GM12874 (cell line): ENCODE measurements at regions not wholly inside any gene's neighbourhood (a gene's known extent, or its start where the extent isn't known, plus 50 kb on each side); places are given as distances from the start of the nearest gene placed in this dataset.

Experiments used
- CTCF ChIP-seq: IDR thresholded peaks from 2 replicates; pipeline ENCODE4 v1.5.1; 2011; ENCODE audit warnings: low read depth, mild to moderate bottlenecking, control low read depth, low read length, moderate library complexity; ENCODE audit not compliant: insufficient read depth

DNA sequence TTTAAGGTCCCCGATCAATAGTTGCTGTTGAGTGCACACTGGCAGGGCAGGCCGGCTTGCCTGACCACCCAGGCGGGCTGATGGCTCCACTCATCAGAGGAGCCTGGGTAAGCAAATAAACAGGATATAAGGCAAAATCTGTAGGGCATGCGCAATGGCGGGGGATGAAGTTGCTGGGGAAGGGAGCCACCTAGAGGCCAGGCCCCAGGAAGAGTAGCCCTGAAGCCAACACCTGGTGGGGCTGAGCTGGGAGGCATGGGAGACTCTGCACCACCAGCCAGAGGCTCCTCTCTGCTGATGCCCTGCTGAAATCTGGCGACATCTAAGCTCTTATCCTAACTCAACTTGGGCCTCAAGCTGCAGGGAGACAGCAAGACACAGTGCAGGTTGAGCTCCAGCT is 324.3 kb downstream of the ZNF536 start:
- 0 out of 2 replicates have a peak, but pooled peaks have one; percentile 16 for TF ChIP-seq CTCF

- TF ChIP-seq CTCF = 0 out of 2 replicates have a peak, but pooled peaks have one; percentile 9
These were observed 323.1 kb downstream of the ZNF536 start for GRCh38 chr19:30695171-30695875.

DNA sequence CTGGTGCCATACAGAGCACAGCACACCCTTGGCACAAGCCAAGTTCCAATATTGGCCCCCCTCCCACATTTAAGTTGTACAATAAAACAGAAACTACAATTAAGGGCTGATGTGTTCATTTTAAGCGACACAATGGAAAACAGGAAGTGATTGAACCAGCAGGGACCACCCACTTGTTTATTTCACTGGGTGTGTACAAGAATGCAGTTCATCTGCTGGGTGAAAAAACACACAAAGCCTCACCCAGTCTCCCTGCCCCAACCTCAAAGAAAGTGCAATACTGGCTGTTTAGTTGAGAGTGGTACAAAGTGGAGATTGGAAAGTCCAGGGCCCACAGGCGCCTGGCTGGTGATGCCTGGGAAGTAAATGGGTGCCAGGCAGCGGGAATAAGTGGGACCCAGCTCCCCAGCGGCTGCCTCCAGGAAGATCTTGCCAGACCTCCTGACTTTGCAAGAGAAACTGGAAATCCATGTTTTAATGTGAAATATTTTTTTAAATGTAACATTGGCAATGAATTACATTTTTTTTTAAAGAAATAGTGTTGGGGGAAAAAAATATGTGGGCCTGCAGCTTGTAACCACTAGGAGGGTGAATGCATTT is 322.1 kb downstream of the ZNF536 start:
- TF ChIP-seq CTCF = no peak

- TF ChIP-seq CTCF = no peak
These were observed 320.8 kb downstream of the ZNF536 start for GRCh38 chr19:30692879-30693503.

DNA sequence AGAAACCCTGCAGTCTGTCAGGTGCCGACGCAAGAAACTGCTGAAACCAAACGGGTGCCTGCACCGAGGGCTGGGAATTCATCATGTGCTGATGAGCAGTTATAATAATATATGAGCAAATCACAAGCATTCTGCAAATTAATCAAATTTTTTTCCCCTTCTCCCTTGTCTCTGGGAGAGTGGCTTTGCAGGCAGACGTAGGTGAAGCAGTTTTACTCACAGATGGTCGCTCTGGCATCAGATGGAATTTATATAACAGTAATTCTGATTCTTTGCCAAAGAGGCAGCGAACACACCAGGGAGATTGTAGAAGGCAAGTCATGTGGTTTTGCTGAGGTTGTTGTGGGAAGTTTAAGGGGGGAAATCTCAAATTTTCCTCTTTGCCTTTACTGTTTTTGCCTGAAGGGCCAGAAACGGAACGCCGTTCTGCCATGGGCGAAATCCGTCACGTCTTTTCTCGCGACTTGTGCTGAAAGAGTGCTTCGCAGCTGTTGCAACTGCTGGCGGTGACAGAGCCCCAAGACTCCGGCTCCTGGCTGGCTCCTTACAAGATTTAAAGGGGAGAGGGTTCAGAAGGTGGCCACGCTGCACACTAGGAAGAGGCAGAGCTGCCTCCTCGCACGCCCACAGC is 320.1 kb downstream of the ZNF536 start:
- TF ChIP-seq CTCF = no peak

DNA sequence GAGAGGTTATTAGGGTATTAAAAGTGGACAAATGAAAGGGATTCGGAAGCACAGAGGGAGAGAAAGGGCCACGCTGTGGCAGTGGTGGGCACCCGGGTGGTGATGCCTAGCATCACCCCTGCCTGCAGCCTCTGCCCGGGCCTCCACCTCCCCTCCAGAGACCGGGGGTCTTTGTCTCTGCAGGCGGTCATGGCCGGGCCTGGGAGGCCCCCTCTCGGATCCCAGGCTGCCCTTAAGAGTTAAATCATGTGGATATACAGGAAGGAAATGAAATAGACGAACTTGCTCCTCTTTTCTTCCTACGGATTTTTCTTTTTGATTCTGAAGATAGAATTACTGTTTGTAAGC is 319.6 kb downstream of the ZNF536 start:
- no peak for TF ChIP-seq CTCF
